Right renal cortex interstitium (tissue), 3 donors: ENCODE measurements at regions not wholly inside any gene's neighbourhood (a gene's known extent, or its start where the extent isn't known, plus 50 kb on each side); places are given as distances from the start of the nearest gene placed in this dataset.
A peak's percentile ranks its signal among the peaks of the same experiment; 100 is the strongest.

Source experiments
- DNase-seq, 3 donors: peaks; one replicate each; pipeline ENCODE4 v3.0.0-alpha.2; 2013; ENCODE audit warnings: low read depth in 3 of 3, low spot score in 2 of 3

- DNase-seq, result no peak
These were observed 301.7 kb upstream of the UMPS start for GRCh38 chr3:124428372-124429128.

- DNase-seq, result no peak
These were observed 301.0 kb upstream of the UMPS start for GRCh38 chr3:124429129-124429815.

GRCh38 chr3:124431331-124431994, 298.8 kb upstream of the UMPS start:
- peak; percentile 17 to 50 (median 29) for DNase-seq

- DNase-seq, result no peak
These were observed 296.1 kb upstream of the UMPS start for GRCh38 chr3:124434176-124434575.

- DNase-seq, result no peak
These were observed 294.8 kb upstream of the UMPS start for GRCh38 chr3:124435467-124435866.

GRCh38 chr3:124438813-124439212, 291.4 kb upstream of the UMPS start:
- no peak for DNase-seq

GRCh38 chr3:124439603-124440002, 290.6 kb upstream of the UMPS start:
- no peak for DNase-seq

- no peak for DNase-seq
These were observed 288.5 kb upstream of the UMPS start for GRCh38 chr3:124441766-124442165.

GRCh38 chr3:124442463-124442862, 287.8 kb upstream of the UMPS start:
- DNase-seq, result no peak

- no peak for DNase-seq
These were observed 286.8 kb upstream of the UMPS start for GRCh38 chr3:124443446-124443845.

- DNase-seq, result no peak
These were observed 286.2 kb upstream of the UMPS start for GRCh38 chr3:124444075-124444474.

- DNase-seq, result no peak
These were observed 285.4 kb upstream of the UMPS start for GRCh38 chr3:124444896-124445295.

GRCh38 chr3:124447845-124448244, 282.4 kb upstream of the UMPS start:
- no peak for DNase-seq

GRCh38 chr3:124448954-124449353, 281.3 kb upstream of the UMPS start:
- DNase-seq, result no peak

- DNase-seq, result no peak
These were observed 279.9 kb upstream of the UMPS start for GRCh38 chr3:124450366-124450765.

GRCh38 chr3:124451630-124452317, 278.5 kb upstream of the UMPS start:
- no peak for DNase-seq

- no peak for DNase-seq
These were observed 277.1 kb upstream of the UMPS start for GRCh38 chr3:124453189-124453588.

GRCh38 chr3:124455891-124456290, 274.4 kb upstream of the UMPS start:
- DNase-seq, result no peak

- no peak for DNase-seq
These were observed 273.7 kb upstream of the UMPS start for GRCh38 chr3:124456506-124456905.

GRCh38 chr3:124459678-124460077, 270.6 kb upstream of the UMPS start:
- DNase-seq, result no peak

- DNase-seq, result no peak
These were observed 269.1 kb upstream of the UMPS start for GRCh38 chr3:124461126-124461525.
